HFFc6 (cell line): ENCODE measurements at regions not wholly inside any gene's neighbourhood (a gene's known extent, or its start where the extent isn't known, plus 50 kb on each side); places are given as distances from the start of the nearest gene placed in this dataset.

Source experiments
- DNase-seq: peaks from one replicate; pipeline ENCODE4 v3.0.0-alpha.2; 2018
- H3K27ac Mint-ChIP-seq: 2 replicates; pipeline ENCODE4 v1.8.0; 2020; ENCODE audit warnings: mild to moderate bottlenecking, mixed read lengths
- H3K27me3 Mint-ChIP-seq: 2 replicates; pipeline ENCODE4 v1.8.0; 2021; ENCODE audit warnings: mild to moderate bottlenecking, moderate library complexity, mixed read lengths; ENCODE audit not compliant: insufficient read depth
- H3K36me3 Mint-ChIP-seq: 2 replicates; pipeline ENCODE4 v1.8.0; 2021; ENCODE audit warnings: low read depth, mixed read lengths
- H3K4me1 Mint-ChIP-seq: 2 replicates; pipeline ENCODE4 v1.8.0; 2020; ENCODE audit warnings: low read depth, mixed read lengths
- H3K4me3 Mint-ChIP-seq: 2 replicates; pipeline ENCODE4 v1.8.0; 2020; ENCODE audit warnings: mild to moderate bottlenecking, moderate library complexity, mixed read lengths
- H3K9me3 Mint-ChIP-seq: 2 replicates; pipeline ENCODE4 v1.8.0; 2020; ENCODE audit warnings: mild to moderate bottlenecking, mixed read lengths
- TF ChIP-seq, protein P1 (sequence below): fragments of 200-600 bp; sonication (generic); IDR thresholded peaks from 2 replicates; pipeline ENCODE4 v1.5.0; 2021; ENCODE audit warnings: antibody characterized with exemption, mild to moderate bottlenecking

DNA sequence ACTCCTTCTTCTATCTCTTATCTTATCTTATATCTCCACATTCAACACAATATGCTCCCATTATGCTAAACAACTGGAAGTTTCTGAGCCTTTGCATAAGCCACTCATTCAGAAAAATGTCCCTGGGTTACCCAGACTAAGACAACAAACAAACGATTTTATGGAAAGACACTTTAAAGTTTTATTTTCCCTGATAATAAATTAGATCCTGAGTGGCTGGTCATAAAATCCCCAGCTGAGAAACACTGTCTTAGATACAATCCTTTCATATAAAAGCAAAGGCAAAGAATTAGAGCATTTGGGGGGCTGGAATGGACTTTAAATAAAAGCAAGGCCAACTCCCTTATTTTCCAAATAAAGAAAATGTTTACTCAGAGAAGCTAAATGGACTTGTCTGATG, 322.3 kb downstream of the GBE1 start:
- DNase-seq: no peak
- H3K4me3 Mint-ChIP-seq: no peak overlapping the region
- H3K36me3 Mint-ChIP-seq: no peaks in the 10 kb centered on the region; the same call in 1 of the 2 replicates
- H3K27ac Mint-ChIP-seq: no peak overlapping the region
- H3K27me3 Mint-ChIP-seq: no peaks in the 10 kb centered on the region
- TF ChIP-seq, protein P1, sequence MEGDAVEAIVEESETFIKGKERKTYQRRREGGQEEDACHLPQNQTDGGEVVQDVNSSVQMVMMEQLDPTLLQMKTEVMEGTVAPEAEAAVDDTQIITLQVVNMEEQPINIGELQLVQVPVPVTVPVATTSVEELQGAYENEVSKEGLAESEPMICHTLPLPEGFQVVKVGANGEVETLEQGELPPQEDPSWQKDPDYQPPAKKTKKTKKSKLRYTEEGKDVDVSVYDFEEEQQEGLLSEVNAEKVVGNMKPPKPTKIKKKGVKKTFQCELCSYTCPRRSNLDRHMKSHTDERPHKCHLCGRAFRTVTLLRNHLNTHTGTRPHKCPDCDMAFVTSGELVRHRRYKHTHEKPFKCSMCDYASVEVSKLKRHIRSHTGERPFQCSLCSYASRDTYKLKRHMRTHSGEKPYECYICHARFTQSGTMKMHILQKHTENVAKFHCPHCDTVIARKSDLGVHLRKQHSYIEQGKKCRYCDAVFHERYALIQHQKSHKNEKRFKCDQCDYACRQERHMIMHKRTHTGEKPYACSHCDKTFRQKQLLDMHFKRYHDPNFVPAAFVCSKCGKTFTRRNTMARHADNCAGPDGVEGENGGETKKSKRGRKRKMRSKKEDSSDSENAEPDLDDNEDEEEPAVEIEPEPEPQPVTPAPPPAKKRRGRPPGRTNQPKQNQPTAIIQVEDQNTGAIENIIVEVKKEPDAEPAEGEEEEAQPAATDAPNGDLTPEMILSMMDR: no peak
- peaks cover 52% of the 10 kb centered on the region for H3K4me1 Mint-ChIP-seq
- no peaks in the 10 kb centered on the region for H3K9me3 Mint-ChIP-seq

DNA sequence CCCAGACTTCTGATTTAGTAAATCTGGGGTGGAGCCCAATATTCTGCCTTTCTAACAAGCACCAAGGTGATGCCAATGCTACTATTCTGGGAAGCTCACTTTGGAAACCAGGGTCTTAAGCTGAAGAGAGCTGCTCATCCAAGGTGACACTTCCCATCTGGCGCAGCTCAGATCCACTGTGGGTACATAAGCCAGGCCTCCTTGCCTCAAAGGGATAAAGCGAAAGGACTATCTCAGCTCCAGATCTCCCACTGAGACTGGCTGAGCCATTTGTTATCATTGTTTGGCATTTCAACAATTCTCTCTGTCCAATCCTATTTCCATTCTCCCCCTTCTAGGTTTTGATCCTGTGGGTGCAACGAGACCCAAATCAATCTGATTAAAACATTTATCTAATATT, 323.8 kb downstream of the GBE1 start:
- H3K9me3 Mint-ChIP-seq: no peaks in the 10 kb centered on the region
- no peaks in the 10 kb centered on the region; the same call in 1 of the 2 replicates for H3K36me3 Mint-ChIP-seq
- H3K4me3 Mint-ChIP-seq: no peak overlapping the region
- H3K27ac Mint-ChIP-seq: no peak overlapping the region
- H3K27me3 Mint-ChIP-seq: no peaks in the 10 kb centered on the region
- TF ChIP-seq, protein P1: no peak
- DNase-seq: no peak
- peaks cover 52% of the 10 kb centered on the region for H3K4me1 Mint-ChIP-seq

DNA sequence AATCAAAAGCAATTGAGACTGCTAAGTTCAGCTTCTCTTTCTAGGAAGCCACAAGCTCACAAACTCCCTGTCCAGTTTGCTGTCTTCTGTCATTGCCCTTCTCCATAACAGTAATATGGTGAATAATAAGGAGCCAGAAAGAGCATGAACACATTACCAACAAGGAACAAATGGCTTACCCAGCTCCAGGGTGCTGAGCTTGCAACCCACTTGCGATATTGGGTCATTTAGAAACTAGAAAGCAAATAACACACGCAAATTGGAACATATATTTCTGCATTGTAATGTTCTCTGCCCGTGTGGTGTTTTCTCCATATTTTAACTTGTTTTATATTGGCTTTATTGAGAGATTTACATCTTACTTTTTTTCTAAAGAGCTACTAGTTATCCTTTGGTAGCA, 325.3 kb downstream of the GBE1 start:
- Mint-ChIP-seq H3K27me3 (no peaks in the 10 kb centered on the region), H3K4me3 (no peak overlapping the region), H3K4me1 (peaks cover 49% of the 10 kb centered on the region), H3K36me3 (no peaks in the 10 kb centered on the region; the same call in 1 of the 2 replicates), H3K27ac (no peak overlapping the region), H3K9me3 (no peaks in the 10 kb centered on the region)
- TF ChIP-seq, protein P1: no peak
- no peak for DNase-seq

DNA sequence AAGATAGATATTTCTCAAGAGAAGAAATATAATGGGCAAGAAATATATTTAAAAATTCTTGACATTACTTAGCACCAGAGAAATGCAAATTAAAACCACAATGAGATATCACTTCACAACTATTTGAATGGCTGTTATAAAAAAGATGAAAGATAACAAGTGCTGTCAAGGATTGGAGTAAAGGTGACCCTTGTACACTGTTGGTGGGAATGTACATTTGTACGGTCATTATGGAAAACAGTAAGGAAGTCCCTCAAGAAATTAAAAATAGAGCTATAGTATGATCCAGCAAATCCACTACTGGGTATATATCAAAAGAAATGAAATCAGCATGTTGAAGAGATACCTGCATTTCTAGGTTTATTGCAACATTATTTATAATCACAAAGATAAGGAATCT, 326.4 kb downstream of the GBE1 start:
- H3K27me3 Mint-ChIP-seq: no peaks in the 10 kb centered on the region
- no peak for DNase-seq

DNA sequence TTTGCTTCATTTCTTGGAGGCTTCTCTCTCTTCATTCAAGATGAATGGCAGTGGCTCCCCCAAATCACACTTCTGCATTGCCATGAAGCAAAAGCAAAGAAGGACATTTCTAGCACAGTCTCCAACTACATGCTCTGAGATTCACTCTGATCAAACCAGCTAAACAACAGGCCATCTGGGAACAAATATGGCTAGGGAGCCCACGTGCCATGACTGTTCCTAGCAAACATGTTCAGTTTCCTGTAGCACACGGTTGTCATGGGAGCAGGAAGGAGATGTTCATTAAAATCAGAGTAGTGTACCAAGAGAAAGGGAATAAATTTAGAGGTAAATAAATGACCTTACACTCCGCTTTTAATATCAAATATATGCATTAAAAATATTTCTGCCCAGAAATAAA, 327.3 kb downstream of the GBE1 start:
- peak overlapping the region; percentile 73; the same call in 1 of the 2 replicates for H3K27ac Mint-ChIP-seq
- DNase-seq: no peak
- peaks cover 52% of the 10 kb centered on the region for H3K4me1 Mint-ChIP-seq
- peak overlapping the region; percentile 45; the same call in 1 of the 2 replicates for H3K4me3 Mint-ChIP-seq
- H3K27me3 Mint-ChIP-seq: no peaks in the 10 kb centered on the region
- no peaks in the 10 kb centered on the region; the same call in 1 of the 2 replicates for H3K36me3 Mint-ChIP-seq
- no peaks in the 10 kb centered on the region for H3K9me3 Mint-ChIP-seq
- TF ChIP-seq, protein P1: no peak

More for the DNA sequence above, 326.4 kb downstream of the GBE1 start:
- H3K36me3 Mint-ChIP-seq: no peaks in the 10 kb centered on the region; the same call in 1 of the 2 replicates
- H3K4me1 Mint-ChIP-seq: peaks cover 49% of the 10 kb centered on the region
- H3K4me3 Mint-ChIP-seq: no peak overlapping the region
- TF ChIP-seq, protein P1: no peak
- H3K9me3 Mint-ChIP-seq: no peaks in the 10 kb centered on the region
- no peak overlapping the region for H3K27ac Mint-ChIP-seq

DNA sequence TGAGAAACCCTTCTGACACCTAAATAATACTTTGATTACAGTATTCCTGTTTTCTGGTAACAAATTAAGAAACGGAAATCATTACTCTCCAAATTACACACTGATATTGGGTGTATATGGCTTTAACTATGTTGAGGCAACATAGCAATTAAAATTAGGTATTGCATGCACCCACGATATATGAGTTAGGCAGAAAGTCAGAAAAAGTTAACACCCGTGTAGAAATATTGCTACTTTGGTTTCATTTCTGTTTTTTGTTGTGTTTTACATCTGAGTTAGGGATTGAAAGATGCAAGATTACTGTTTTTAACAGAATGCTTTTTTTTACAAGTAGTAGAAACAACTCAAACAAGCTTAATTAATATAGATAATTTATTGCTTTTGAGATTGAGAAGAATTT, 327.8 kb downstream of the GBE1 start:
- H3K4me3 Mint-ChIP-seq: peak overlapping the region; percentile 45; the same call in 1 of the 2 replicates
- H3K27ac Mint-ChIP-seq: no peak overlapping the region
- no peak for DNase-seq
- H3K9me3 Mint-ChIP-seq: no peaks in the 10 kb centered on the region
- peaks cover 53% of the 10 kb centered on the region for H3K4me1 Mint-ChIP-seq
- TF ChIP-seq, protein P1: no peak
- no peaks in the 10 kb centered on the region for H3K27me3 Mint-ChIP-seq
- H3K36me3 Mint-ChIP-seq: no peaks in the 10 kb centered on the region
